ENCODE measurements at regions not wholly inside any gene's neighbourhood (a gene's known extent, or its start where the extent isn't known, plus 50 kb on each side); places are given as distances from the start of the nearest gene placed in this dataset.
"Not testable (repeated sequence)": the region's sequence is repeated elsewhere in the genome, so short reads cannot be mapped to it uniquely, and the experiment has no call there.

GRCh38 chrX:118212817-118213183, 96.2 kb upstream of the KLHL13 start:
- no peak for DNase-seq (ENCODE audit: low read depth in 1 of 2, low spot score in 1 of 2)

GRCh38 chrX:118215346-118215745, 98.7 kb upstream of the KLHL13 start:
- DNase-seq (ENCODE audit: low read depth in 1 of 2, low spot score in 1 of 2) = no peak

- no peak for DNase-seq (ENCODE audit: low read depth in 1 of 2, low spot score in 1 of 2)
Observed at GRCh38 chrX:118216087-118216486, 99.5 kb upstream of the KLHL13 start.

GRCh38 chrX:118216509-118216908, 99.9 kb upstream of the KLHL13 start:
- DNase-seq (ENCODE audit: low read depth in 1 of 2, low spot score in 1 of 2) = no peak

- no peak for DNase-seq (ENCODE audit: low read depth in 1 of 2, low spot score in 1 of 2)
Observed at GRCh38 chrX:118218079-118218478, 101.5 kb upstream of the KLHL13 start.

- no peak for DNase-seq (ENCODE audit: low read depth in 1 of 2, low spot score in 1 of 2)
Observed at GRCh38 chrX:118218940-118219339, 102.3 kb upstream of the KLHL13 start.

GRCh38 chrX:118219866-118220265, 103.3 kb upstream of the KLHL13 start:
- DNase-seq (ENCODE audit: low read depth in 1 of 2, low spot score in 1 of 2) = no peak

- no peak for DNase-seq (ENCODE audit: low read depth in 1 of 2, low spot score in 1 of 2)
Observed at GRCh38 chrX:118220509-118220908, 103.9 kb upstream of the KLHL13 start.

GRCh38 chrX:118221270-118221669, 104.7 kb upstream of the KLHL13 start:
- DNase-seq (ENCODE audit: low read depth in 1 of 2, low spot score in 1 of 2) = no peak

GRCh38 chrX:118221733-118222132, 105.1 kb upstream of the KLHL13 start:
- no peak for DNase-seq (ENCODE audit: low read depth in 1 of 2, low spot score in 1 of 2)

GRCh38 chrX:118222421-118222820, 105.8 kb upstream of the KLHL13 start:
- no peak for DNase-seq (ENCODE audit: low read depth in 1 of 2, low spot score in 1 of 2)

GRCh38 chrX:118225711-118226428, 109.3 kb upstream of the KLHL13 start:
- DNase-seq (ENCODE audit: low read depth in 1 of 2, low spot score in 1 of 2) = no peak

- DNase-seq (ENCODE audit: low read depth in 1 of 2, low spot score in 1 of 2) = no peak
Observed at GRCh38 chrX:118228041-118228440, 111.4 kb upstream of the KLHL13 start.

GRCh38 chrX:118228456-118228855, 111.8 kb upstream of the KLHL13 start:
- DNase-seq (ENCODE audit: low read depth in 1 of 2, low spot score in 1 of 2) = no peak

- DNase-seq (ENCODE audit: low read depth in 1 of 2, low spot score in 1 of 2) = no peak
Observed at GRCh38 chrX:118231464-118231863, 114.4 kb upstream of the WDR44 start.

- DNase-seq (ENCODE audit: low read depth in 1 of 2, low spot score in 1 of 2) = no peak
Observed at GRCh38 chrX:118239178-118239870, 106.6 kb upstream of the WDR44 start.

GRCh38 chrX:118239913-118240698, 105.8 kb upstream of the WDR44 start:
- no peak for DNase-seq (ENCODE audit: low read depth in 1 of 2, low spot score in 1 of 2)

GRCh38 chrX:118246961-118247360, 98.9 kb upstream of the WDR44 start:
- not testable (repeated sequence) for DNase-seq (ENCODE audit: low read depth in 1 of 2, low spot score in 1 of 2)

GRCh38 chrX:118249146-118249545, 96.8 kb upstream of the WDR44 start:
- no peak for DNase-seq (ENCODE audit: low read depth in 1 of 2, low spot score in 1 of 2)

GRCh38 chrX:118250445-118250844, 95.5 kb upstream of the WDR44 start:
- DNase-seq (ENCODE audit: low read depth in 1 of 2, low spot score in 1 of 2) = no peak

GRCh38 chrX:118251271-118251670, 94.6 kb upstream of the WDR44 start:
- no peak for DNase-seq (ENCODE audit: low read depth in 1 of 2, low spot score in 1 of 2)

- DNase-seq (ENCODE audit: low read depth in 1 of 2, low spot score in 1 of 2) = no peak
Observed at GRCh38 chrX:118252967-118253366, 92.9 kb upstream of the WDR44 start.
